ENCODE measurements at regions not wholly inside any gene's neighbourhood (a gene's known extent, or its start where the extent isn't known, plus 50 kb on each side); places are given as distances from the start of the nearest gene placed in this dataset.

DNA sequence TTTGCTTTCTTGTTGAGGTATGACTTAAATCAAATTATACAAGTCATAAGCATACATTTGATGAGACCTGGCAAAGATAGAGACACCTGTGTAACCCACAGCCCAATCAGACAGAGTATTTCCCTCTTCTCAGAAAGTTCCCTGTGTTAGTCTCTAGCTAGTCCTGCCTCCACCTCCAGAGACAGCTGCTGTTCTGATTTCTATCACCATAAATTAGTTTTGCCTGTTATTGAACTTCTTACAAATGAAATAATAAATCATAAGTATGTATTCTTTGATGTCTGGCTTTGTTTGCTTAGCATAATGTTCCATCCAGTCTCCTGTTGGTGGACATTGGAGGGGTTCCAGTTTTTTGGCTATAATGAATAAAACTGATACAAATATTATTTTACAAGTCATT is 194.5 kb downstream of the ICE1 start:
- H3K4me3 ChIP-seq (replicated peaks; ENCODE audit: insufficient read depth, low read length) = no peak overlapping the region
- no peak for TF ChIP-seq POLR2AphosphoS5 (IDR thresholded peaks at IDR 0.05; ENCODE audit: low read depth)
- TF ChIP-seq SPI1 (IDR thresholded peaks at IDR 0.05; ENCODE audit: borderline replicate concordance, low read depth) = no peak
- TF ChIP-seq, protein P1, sequence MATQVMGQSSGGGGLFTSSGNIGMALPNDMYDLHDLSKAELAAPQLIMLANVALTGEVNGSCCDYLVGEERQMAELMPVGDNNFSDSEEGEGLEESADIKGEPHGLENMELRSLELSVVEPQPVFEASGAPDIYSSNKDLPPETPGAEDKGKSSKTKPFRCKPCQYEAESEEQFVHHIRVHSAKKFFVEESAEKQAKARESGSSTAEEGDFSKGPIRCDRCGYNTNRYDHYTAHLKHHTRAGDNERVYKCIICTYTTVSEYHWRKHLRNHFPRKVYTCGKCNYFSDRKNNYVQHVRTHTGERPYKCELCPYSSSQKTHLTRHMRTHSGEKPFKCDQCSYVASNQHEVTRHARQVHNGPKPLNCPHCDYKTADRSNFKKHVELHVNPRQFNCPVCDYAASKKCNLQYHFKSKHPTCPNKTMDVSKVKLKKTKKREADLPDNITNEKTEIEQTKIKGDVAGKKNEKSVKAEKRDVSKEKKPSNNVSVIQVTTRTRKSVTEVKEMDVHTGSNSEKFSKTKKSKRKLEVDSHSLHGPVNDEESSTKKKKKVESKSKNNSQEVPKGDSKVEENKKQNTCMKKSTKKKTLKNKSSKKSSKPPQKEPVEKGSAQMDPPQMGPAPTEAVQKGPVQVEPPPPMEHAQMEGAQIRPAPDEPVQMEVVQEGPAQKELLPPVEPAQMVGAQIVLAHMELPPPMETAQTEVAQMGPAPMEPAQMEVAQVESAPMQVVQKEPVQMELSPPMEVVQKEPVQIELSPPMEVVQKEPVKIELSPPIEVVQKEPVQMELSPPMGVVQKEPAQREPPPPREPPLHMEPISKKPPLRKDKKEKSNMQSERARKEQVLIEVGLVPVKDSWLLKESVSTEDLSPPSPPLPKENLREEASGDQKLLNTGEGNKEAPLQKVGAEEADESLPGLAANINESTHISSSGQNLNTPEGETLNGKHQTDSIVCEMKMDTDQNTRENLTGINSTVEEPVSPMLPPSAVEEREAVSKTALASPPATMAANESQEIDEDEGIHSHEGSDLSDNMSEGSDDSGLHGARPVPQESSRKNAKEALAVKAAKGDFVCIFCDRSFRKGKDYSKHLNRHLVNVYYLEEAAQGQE (IDR thresholded peaks at IDR 0.05; ENCODE audit: insufficient replicate concordance, low read depth) = no peak
- no peak for TF ChIP-seq GABPA (IDR thresholded peaks at IDR 0.05; ENCODE audit: low read depth)
- TF ChIP-seq, protein P2, sequence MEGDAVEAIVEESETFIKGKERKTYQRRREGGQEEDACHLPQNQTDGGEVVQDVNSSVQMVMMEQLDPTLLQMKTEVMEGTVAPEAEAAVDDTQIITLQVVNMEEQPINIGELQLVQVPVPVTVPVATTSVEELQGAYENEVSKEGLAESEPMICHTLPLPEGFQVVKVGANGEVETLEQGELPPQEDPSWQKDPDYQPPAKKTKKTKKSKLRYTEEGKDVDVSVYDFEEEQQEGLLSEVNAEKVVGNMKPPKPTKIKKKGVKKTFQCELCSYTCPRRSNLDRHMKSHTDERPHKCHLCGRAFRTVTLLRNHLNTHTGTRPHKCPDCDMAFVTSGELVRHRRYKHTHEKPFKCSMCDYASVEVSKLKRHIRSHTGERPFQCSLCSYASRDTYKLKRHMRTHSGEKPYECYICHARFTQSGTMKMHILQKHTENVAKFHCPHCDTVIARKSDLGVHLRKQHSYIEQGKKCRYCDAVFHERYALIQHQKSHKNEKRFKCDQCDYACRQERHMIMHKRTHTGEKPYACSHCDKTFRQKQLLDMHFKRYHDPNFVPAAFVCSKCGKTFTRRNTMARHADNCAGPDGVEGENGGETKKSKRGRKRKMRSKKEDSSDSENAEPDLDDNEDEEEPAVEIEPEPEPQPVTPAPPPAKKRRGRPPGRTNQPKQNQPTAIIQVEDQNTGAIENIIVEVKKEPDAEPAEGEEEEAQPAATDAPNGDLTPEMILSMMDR (IDR thresholded peaks at IDR 0.05; ENCODE audit: insufficient read depth, low read length) = no peak
- H3K27ac ChIP-seq (replicated peaks) = no peak overlapping the region
- DNase-seq (ENCODE audit: low read depth in 1 of 2, low spot score in 1 of 2) = no peak
- peaks cover 2% of the 10 kb centered on the region for H3K27me3 ChIP-seq (ENCODE audit: insufficient read depth, poor library complexity, severe bottlenecking)

DNA sequence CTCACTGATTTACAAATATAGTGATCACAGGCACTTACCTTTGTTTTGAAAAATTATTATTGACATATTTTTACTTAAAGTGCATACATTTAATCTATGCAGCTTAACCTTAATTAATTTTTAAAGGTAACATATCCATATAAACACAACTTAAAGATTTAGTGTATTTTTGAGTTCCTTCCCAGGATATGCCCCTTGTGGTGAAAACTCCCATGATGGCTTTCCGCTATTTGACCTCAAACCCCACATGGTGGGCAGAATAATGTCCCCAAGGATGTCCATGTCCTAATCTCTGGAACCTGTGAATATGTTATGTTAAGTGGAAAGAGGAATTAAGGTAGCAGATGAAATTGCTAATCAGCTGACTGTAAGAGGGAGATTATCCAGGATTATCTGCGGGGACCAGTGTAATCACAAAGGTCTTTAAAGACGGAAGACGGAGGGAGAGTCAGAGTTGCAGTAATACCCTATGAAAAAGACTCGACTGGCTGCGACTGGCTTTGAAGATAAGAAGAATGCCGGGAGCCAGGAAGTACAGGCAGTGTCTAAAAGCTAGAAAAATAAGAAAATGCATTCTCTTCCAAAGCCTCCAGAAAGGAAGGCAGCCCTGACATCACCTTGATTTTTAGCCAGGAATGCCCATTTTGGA is 193.9 kb downstream of the ICE1 start:
- TF ChIP-seq, protein P2 (IDR thresholded peaks at IDR 0.05; ENCODE audit: insufficient read depth, low read length) = no peak
- TF ChIP-seq SPI1 (IDR thresholded peaks at IDR 0.05; ENCODE audit: borderline replicate concordance, low read depth) = no peak
- TF ChIP-seq GABPA (IDR thresholded peaks at IDR 0.05; ENCODE audit: low read depth) = no peak
- TF ChIP-seq POLR2AphosphoS5 (IDR thresholded peaks at IDR 0.05; ENCODE audit: low read depth) = no peak
- TF ChIP-seq, protein P1 (IDR thresholded peaks at IDR 0.05; ENCODE audit: insufficient replicate concordance, low read depth) = no peak
- H3K27ac ChIP-seq (replicated peaks) = no peak overlapping the region
- no peak overlapping the region for H3K4me3 ChIP-seq (replicated peaks; ENCODE audit: insufficient read depth, low read length)
- H3K27me3 ChIP-seq (ENCODE audit: insufficient read depth, poor library complexity, severe bottlenecking) = peaks cover 2% of the 10 kb centered on the region
- no peak for DNase-seq (ENCODE audit: low read depth in 1 of 2, low spot score in 1 of 2)

DNA sequence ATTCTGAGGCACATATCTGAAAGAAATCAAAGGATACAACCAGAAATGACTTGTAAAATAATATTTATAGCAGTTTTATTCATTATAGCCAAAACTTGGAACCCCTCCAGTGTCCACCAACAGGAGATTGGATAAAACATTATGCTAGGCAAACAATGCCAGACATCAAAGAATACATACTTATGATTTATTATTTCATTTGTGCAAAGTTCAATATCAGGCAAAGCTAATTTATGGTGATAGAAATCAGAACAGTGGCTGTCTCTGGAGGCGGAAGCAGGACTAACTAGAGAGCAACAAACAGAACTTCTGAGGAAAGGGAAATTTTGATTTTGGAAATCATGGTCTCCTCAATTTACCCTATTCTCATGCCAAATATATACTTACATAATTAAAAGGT is 193.1 kb downstream of the ICE1 start:
- TF ChIP-seq, protein P2 (IDR thresholded peaks at IDR 0.05; ENCODE audit: insufficient read depth, low read length) = no peak
- TF ChIP-seq, protein P1 (IDR thresholded peaks at IDR 0.05; ENCODE audit: insufficient replicate concordance, low read depth) = no peak
- no peak for TF ChIP-seq POLR2AphosphoS5 (IDR thresholded peaks at IDR 0.05; ENCODE audit: low read depth)
- TF ChIP-seq GABPA (IDR thresholded peaks at IDR 0.05; ENCODE audit: low read depth) = no peak
- no peak for TF ChIP-seq SPI1 (IDR thresholded peaks at IDR 0.05; ENCODE audit: borderline replicate concordance, low read depth)
- peaks cover 2% of the 10 kb centered on the region for H3K27me3 ChIP-seq (ENCODE audit: insufficient read depth, poor library complexity, severe bottlenecking)
- no peak overlapping the region for H3K27ac ChIP-seq (replicated peaks)
- no peak overlapping the region for H3K4me3 ChIP-seq (replicated peaks; ENCODE audit: insufficient read depth, low read length)
- no peak for DNase-seq (ENCODE audit: low read depth in 1 of 2, low spot score in 1 of 2)

Measured in HL-60 (cell line).